ENCODE measurements at regions not wholly inside any gene's neighbourhood (a gene's known extent, or its start where the extent isn't known, plus 50 kb on each side); places are given as distances from the start of the nearest gene placed in this dataset.
"Not testable (repeated sequence)": the region's sequence is repeated elsewhere in the genome, so short reads cannot be mapped to it uniquely, and the experiment has no call there.

- DNase-seq (ENCODE audit: low read depth in 1 of 2, low spot score in 1 of 2) = no peak
Measured at GRCh38 chr22:35138521-35138920, 72.6 kb downstream of the ISX start.

- DNase-seq (ENCODE audit: low read depth in 1 of 2, low spot score in 1 of 2) = no peak
Measured at GRCh38 chr22:35140879-35141745, 75.2 kb downstream of the ISX start.

GRCh38 chr22:35148381-35148780 lies 82.4 kb downstream of the ISX start:
- no peak for DNase-seq (ENCODE audit: low read depth in 1 of 2, low spot score in 1 of 2)

- no peak for DNase-seq (ENCODE audit: low read depth in 1 of 2, low spot score in 1 of 2)
Measured at GRCh38 chr22:35148866-35149548, 83.0 kb downstream of the ISX start.

GRCh38 chr22:35150183-35151107 lies 84.5 kb downstream of the ISX start:
- DNase-seq (ENCODE audit: low read depth in 1 of 2, low spot score in 1 of 2) = peak; percentile 37 to 40

- no peak for DNase-seq (ENCODE audit: low read depth in 1 of 2, low spot score in 1 of 2)
Measured at GRCh38 chr22:35152316-35152715, 86.4 kb downstream of the ISX start.

- DNase-seq (ENCODE audit: low read depth in 1 of 2, low spot score in 1 of 2) = peak in 1 of 2 donors; percentile 1
Measured at GRCh38 chr22:35154937-35155387, 89.0 kb downstream of the ISX start.

GRCh38 chr22:35155403-35156025 lies 89.6 kb downstream of the ISX start:
- no peak for DNase-seq (ENCODE audit: low read depth in 1 of 2, low spot score in 1 of 2)

- DNase-seq (ENCODE audit: low read depth in 1 of 2, low spot score in 1 of 2) = no peak
Measured at GRCh38 chr22:35156945-35157344, 91.0 kb downstream of the ISX start.

GRCh38 chr22:35158336-35158735 lies 92.4 kb downstream of the ISX start:
- DNase-seq (ENCODE audit: low read depth in 1 of 2, low spot score in 1 of 2) = no peak

- DNase-seq (ENCODE audit: low read depth in 1 of 2, low spot score in 1 of 2) = no peak
Measured at GRCh38 chr22:35159343-35159742, 93.4 kb downstream of the ISX start.

- no peak for DNase-seq (ENCODE audit: low read depth in 1 of 2, low spot score in 1 of 2)
Measured at GRCh38 chr22:35160268-35160667, 94.3 kb downstream of the ISX start.

- DNase-seq (ENCODE audit: low read depth in 1 of 2, low spot score in 1 of 2) = not testable (repeated sequence)
Measured at GRCh38 chr22:35165896-35166295, 91.4 kb upstream of the HMGXB4 start.

- DNase-seq (ENCODE audit: low read depth in 1 of 2, low spot score in 1 of 2) = no peak
Measured at GRCh38 chr22:35170716-35171697, 86.3 kb upstream of the HMGXB4 start.

- no peak for DNase-seq (ENCODE audit: low read depth in 1 of 2, low spot score in 1 of 2)
Measured at GRCh38 chr22:35172442-35172841, 84.9 kb upstream of the HMGXB4 start.

GRCh38 chr22:35173655-35174054 lies 83.6 kb upstream of the HMGXB4 start:
- DNase-seq (ENCODE audit: low read depth in 1 of 2, low spot score in 1 of 2) = no peak

- DNase-seq (ENCODE audit: low read depth in 1 of 2, low spot score in 1 of 2) = no peak
Measured at GRCh38 chr22:35174401-35175038, 82.8 kb upstream of the HMGXB4 start.

GRCh38 chr22:35175392-35175791 lies 81.9 kb upstream of the HMGXB4 start:
- DNase-seq (ENCODE audit: low read depth in 1 of 2, low spot score in 1 of 2) = no peak

GRCh38 chr22:35177811-35178210 lies 79.5 kb upstream of the HMGXB4 start:
- DNase-seq (ENCODE audit: low read depth in 1 of 2, low spot score in 1 of 2) = no peak
